ENCODE measurements at regions not wholly inside any gene's neighbourhood (a gene's known extent, or its start where the extent isn't known, plus 50 kb on each side); places are given as distances from the start of the nearest gene placed in this dataset.

DNA sequence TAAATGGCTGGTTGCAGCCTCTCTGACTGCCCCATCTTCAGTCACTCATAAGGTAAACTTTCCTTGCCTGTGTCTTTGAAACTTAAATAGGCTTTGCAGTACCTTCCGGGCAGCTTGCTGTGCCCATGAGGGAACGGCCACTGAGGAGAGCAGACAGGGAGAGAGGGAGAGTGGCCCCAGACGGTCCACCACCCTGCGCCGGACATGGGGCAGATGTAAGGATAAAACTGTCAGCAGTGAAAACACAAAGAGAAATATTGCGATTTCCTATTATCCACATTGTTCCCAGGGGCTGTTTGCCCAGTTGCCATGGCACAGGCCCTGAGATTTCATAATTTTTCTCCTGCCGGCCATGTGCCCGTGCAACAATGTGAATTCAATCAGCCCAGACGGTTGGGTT lies 265.9 kb upstream of the SALL3 start:
- TF ChIP-seq, protein P1, sequence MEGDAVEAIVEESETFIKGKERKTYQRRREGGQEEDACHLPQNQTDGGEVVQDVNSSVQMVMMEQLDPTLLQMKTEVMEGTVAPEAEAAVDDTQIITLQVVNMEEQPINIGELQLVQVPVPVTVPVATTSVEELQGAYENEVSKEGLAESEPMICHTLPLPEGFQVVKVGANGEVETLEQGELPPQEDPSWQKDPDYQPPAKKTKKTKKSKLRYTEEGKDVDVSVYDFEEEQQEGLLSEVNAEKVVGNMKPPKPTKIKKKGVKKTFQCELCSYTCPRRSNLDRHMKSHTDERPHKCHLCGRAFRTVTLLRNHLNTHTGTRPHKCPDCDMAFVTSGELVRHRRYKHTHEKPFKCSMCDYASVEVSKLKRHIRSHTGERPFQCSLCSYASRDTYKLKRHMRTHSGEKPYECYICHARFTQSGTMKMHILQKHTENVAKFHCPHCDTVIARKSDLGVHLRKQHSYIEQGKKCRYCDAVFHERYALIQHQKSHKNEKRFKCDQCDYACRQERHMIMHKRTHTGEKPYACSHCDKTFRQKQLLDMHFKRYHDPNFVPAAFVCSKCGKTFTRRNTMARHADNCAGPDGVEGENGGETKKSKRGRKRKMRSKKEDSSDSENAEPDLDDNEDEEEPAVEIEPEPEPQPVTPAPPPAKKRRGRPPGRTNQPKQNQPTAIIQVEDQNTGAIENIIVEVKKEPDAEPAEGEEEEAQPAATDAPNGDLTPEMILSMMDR (conservative IDR thresholded peaks at IDR 0.05; ENCODE audit: low read depth, low read length): no peak
- TF ChIP-seq EZH2 (IDR thresholded peaks at IDR 0.05; ENCODE audit: borderline replicate concordance, low read depth, low read length, poor library complexity, severe bottlenecking): no peak
